Neural crest cell (in vitro differentiated cells): ENCODE measurements at regions not wholly inside any gene's neighbourhood (a gene's known extent, or its start where the extent isn't known, plus 50 kb on each side); places are given as distances from the start of the nearest gene placed in this dataset.
A peak's percentile ranks its signal among the peaks of the same experiment; 100 is the strongest.

Experiments
- DNase-seq: peaks from one replicate; pipeline ENCODE4 v3.0.0; 2021; ENCODE audit warnings: low read depth, mixed read lengths, low spot score
- H3K27ac Mint-ChIP-seq: one replicate; pipeline ENCODE4 v1.8.0; 2021; ENCODE audit warnings: mild to moderate bottlenecking, mixed read lengths; ENCODE audit not compliant: unreplicated experiment
- H3K27me3 Mint-ChIP-seq: 2 replicates; pipeline ENCODE4 v1.8.0; 2021; ENCODE audit warnings: low read depth, mild to moderate bottlenecking, mixed read lengths
- H3K36me3 Mint-ChIP-seq: 2 replicates; pipeline ENCODE4 v1.8.0; 2021; ENCODE audit warnings: low read depth, mild to moderate bottlenecking, mixed read lengths
- H3K4me1 Mint-ChIP-seq: 2 replicates; pipeline ENCODE4 v1.8.0; 2021; ENCODE audit warnings: mixed read lengths
- H3K4me3 Mint-ChIP-seq: one replicate; pipeline ENCODE4 v1.8.0; 2021; ENCODE audit warnings: mild to moderate bottlenecking, mixed read lengths
- H3K9me3 Mint-ChIP-seq: 2 replicates; pipeline ENCODE4 v1.8.0; 2021; ENCODE audit warnings: mixed read lengths
- TF ChIP-seq, protein P1 (sequence below): fragments of 200-600 bp; sonication (generic); conservative IDR thresholded peaks from 2 replicates; pipeline ENCODE4 v1.5.0; 2021; ENCODE audit warnings: antibody characterized with exemption, mild to moderate bottlenecking

DNA sequence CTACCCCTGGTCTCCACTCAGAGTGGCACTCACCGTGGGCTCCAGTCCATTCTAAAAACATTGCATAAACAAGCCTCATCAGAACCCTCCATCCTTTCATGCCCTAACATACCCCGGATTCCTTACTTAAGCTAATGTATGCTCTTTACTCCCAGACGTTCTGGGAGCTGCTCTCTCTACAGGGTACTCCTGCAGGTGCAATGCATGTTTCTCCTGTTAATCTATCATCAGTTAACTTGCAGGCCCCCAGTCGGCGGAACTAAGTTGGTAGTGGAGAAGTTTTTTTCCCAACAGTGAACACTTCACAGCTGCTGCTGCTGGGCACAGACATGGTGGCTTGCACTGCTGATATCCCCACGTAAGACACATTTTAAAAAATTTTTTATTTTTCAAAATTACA, 161.6 kb upstream of the FAT1 start:
- Mint-ChIP-seq H3K4me1 (peaks cover 32% of the 10 kb centered on the region), H3K4me3 (no peak overlapping the region), H3K27me3 (no peaks in the 10 kb centered on the region), H3K27ac (no peak overlapping the region), H3K9me3 (no peaks in the 10 kb centered on the region), H3K36me3 (no peaks in the 10 kb centered on the region)
- TF ChIP-seq, protein P1, sequence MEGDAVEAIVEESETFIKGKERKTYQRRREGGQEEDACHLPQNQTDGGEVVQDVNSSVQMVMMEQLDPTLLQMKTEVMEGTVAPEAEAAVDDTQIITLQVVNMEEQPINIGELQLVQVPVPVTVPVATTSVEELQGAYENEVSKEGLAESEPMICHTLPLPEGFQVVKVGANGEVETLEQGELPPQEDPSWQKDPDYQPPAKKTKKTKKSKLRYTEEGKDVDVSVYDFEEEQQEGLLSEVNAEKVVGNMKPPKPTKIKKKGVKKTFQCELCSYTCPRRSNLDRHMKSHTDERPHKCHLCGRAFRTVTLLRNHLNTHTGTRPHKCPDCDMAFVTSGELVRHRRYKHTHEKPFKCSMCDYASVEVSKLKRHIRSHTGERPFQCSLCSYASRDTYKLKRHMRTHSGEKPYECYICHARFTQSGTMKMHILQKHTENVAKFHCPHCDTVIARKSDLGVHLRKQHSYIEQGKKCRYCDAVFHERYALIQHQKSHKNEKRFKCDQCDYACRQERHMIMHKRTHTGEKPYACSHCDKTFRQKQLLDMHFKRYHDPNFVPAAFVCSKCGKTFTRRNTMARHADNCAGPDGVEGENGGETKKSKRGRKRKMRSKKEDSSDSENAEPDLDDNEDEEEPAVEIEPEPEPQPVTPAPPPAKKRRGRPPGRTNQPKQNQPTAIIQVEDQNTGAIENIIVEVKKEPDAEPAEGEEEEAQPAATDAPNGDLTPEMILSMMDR: no peak
- no peak for DNase-seq

DNA sequence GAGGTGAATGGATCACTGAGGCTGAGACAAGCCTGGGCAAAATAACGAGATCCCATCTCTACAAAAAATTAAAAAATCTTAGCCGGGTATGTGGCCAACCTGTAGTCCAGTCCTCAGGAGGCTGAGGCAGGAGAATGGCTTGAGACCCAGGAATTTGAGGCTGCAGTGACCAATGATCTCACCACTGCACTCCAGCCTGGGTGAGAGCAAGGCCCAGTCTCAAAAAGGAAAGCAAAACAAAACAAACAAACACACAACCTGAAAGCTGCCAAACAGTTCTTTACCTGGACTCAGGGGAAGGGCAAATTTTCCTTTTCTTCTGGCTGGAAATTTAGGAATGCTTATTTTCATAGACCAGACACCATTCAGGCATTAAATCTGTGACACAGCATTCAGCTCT, 163.1 kb upstream of the FAT1 start:
- H3K27ac Mint-ChIP-seq: no peak overlapping the region
- H3K4me3 Mint-ChIP-seq: peak overlapping the region; percentile 92

DNA sequence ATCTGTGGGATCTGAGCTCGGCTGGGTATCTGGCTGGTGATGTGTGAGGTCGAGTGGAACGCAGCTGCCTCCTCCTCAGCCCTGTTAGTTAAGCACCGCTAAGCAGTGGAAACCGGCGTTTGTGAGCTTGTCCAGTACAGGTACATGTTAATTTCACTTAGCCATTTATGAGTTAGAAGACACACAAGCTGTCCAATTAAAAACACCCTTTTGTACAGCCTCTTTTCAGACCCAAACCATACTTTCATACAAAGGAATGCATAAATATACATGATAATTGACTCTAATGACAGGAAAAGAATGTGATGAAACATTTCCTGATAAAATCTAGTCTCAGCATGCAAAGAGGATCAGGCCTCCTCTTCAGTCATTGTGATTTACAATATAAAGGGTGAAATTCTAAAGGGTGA, 163.6 kb upstream of the FAT1 start:
- Mint-ChIP-seq H3K27ac (no peak overlapping the region), H3K9me3 (no peaks in the 10 kb centered on the region), H3K4me3 (peak overlapping the region; percentile 92), H3K27me3 (no peaks in the 10 kb centered on the region), H3K36me3 (no peaks in the 10 kb centered on the region), H3K4me1 (peaks cover 32% of the 10 kb centered on the region)
- no peak for DNase-seq
- TF ChIP-seq, protein P1: no peak

More for the DNA sequence above, 163.1 kb upstream of the FAT1 start:
- Mint-ChIP-seq H3K27me3 (no peaks in the 10 kb centered on the region), H3K9me3 (no peaks in the 10 kb centered on the region), H3K36me3 (no peaks in the 10 kb centered on the region), H3K4me1 (peaks cover 32% of the 10 kb centered on the region)
- TF ChIP-seq, protein P1: no peak
- no peak for DNase-seq

DNA sequence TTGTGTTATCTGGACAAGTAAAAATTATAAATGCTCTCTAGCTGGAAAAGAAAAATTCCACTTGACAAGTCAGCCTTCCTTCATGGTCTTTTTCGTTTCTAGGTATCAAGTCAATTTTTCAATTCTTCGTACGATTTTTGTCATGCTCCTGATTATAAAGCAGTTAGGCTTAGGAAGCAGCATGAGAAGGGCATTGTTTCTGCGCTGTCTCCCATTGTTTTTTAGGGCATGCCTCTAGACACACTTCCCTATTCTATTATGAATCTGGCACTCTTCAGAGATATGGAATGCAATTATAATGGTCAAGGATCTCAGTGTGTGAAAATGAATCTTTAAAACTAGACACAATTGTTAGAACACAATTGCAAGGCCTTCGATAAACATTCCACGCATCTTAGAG, 164.1 kb upstream of the FAT1 start:
- Mint-ChIP-seq H3K27me3 (no peaks in the 10 kb centered on the region), H3K27ac (no peak overlapping the region), H3K4me1 (peaks cover 32% of the 10 kb centered on the region), H3K4me3 (peak overlapping the region; percentile 92), H3K9me3 (no peaks in the 10 kb centered on the region), H3K36me3 (no peaks in the 10 kb centered on the region)
- DNase-seq: no peak
- TF ChIP-seq, protein P1: no peak

GRCh38 chr4:186889876-186890643, 166.4 kb upstream of the FAT1 start:
- peaks cover 31% of the 10 kb centered on the region for H3K4me1 Mint-ChIP-seq
- H3K27me3 Mint-ChIP-seq: no peaks in the 10 kb centered on the region
- H3K4me3 Mint-ChIP-seq: peak overlapping the region; percentile 92
- H3K9me3 Mint-ChIP-seq: no peaks in the 10 kb centered on the region
- H3K27ac Mint-ChIP-seq: no peak overlapping the region
- no peaks in the 10 kb centered on the region for H3K36me3 Mint-ChIP-seq
- DNase-seq: no peak
- TF ChIP-seq, protein P1: no peak
